ENCODE measurements at regions not wholly inside any gene's neighbourhood (a gene's known extent, or its start where the extent isn't known, plus 50 kb on each side); places are given as distances from the start of the nearest gene placed in this dataset.

DNA sequence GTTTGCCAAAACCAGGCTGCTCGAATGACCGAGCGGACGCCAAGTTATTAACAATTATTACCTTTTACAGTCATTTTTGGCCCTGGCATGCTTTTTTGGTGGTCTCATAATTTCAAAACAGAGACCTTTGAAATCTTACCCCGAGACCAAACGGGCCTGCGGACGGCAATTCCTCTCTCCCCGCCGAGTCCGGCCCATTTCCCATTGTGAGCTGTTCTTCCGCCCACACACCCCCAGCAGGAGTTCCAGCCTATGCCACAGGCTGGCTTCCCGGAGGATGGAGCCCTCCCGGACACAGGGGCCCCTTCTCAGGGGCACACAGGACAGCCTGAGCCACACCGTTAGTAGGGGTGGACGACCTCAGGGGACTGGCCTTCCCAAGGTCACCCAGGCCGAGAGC is 130.7 kb downstream of the C16orf95 start:
- TF ChIP-seq EZH2 (IDR thresholded peaks at IDR 0.05; ENCODE audit: insufficient read depth, low read length) = no peak
- TF ChIP-seq CTCF (IDR thresholded peaks at IDR 0.05; ENCODE audit: insufficient read depth, low read depth, low read length) = no peak

Measured in astrocyte (in vitro differentiated cells and primary cell).